Loucy (cell line): ENCODE measurements at regions not wholly inside any gene's neighbourhood (a gene's known extent, or its start where the extent isn't known, plus 50 kb on each side); places are given as distances from the start of the nearest gene placed in this dataset.

ENCODE experiments used
- H2AFZ ChIP-seq: fragments of 200-600 bp; sonication (generic); 2 replicates; pipeline ENCODE4 v1.6.0; 2016; ENCODE audit warnings: antibody characterized with exemption, mild to moderate bottlenecking, low read length, moderate library complexity
- H3F3A ChIP-seq: fragments of 200-600 bp; 2 replicates; pipeline ENCODE4 v1.6.0; 2016; ENCODE audit warnings: antibody characterized with exemption, low read depth, mild to moderate bottlenecking
- H3K27me3 ChIP-seq: fragments of 200-600 bp; sonication (generic); 2 replicates; pipeline ENCODE4 v1.6.1; 2014; ENCODE audit warnings: low read length, mild to moderate bottlenecking; ENCODE audit not compliant: insufficient read depth, poor library complexity, severe bottlenecking
- H3K36me3 ChIP-seq: fragments of 200-600 bp; sonication (generic); 2 replicates; pipeline ENCODE4 v1.6.1; 2016; ENCODE audit warnings: low read length; ENCODE audit not compliant: insufficient read depth
- H3K4me1 ChIP-seq: fragments of 200-600 bp; sonication (generic); 2 replicates; pipeline ENCODE4 v1.5.1; 2014; ENCODE audit warnings: low read length, mild to moderate bottlenecking; ENCODE audit not compliant: insufficient read depth, poor library complexity, severe bottlenecking
- H3K4me2 ChIP-seq: fragments of 200-600 bp; sonication (generic); 2 replicates; pipeline ENCODE4 v1.6.0; 2014; ENCODE audit warnings: antibody characterized with exemption, low read length, low read depth, mild to moderate bottlenecking; ENCODE audit not compliant: poor library complexity, severe bottlenecking
- H3K4me3 ChIP-seq: fragments of 200-600 bp; sonication (generic); 2 replicates; pipeline ENCODE4 v1.5.1; 2014; ENCODE audit warnings: low read length, mild to moderate bottlenecking, mixed read lengths; ENCODE audit not compliant: poor library complexity, severe bottlenecking
- H3K79me2 ChIP-seq: fragments of 200-600 bp; sonication (generic); 2 replicates; pipeline ENCODE4 v1.6.1; 2014; ENCODE audit warnings: low read length; ENCODE audit not compliant: insufficient read depth
- H3K9ac ChIP-seq: fragments of 200-600 bp; sonication (generic); 2 replicates; pipeline ENCODE4 v1.6.0; 2014; ENCODE audit warnings: mild to moderate bottlenecking, low read depth, low read length, moderate library complexity; ENCODE audit not compliant: poor library complexity, severe bottlenecking
- H3K9me2 ChIP-seq: fragments of 200-600 bp; sonication (generic); replicated peaks from 2 replicates; pipeline ENCODE4 v1.6.1; 2016; ENCODE audit warnings: low read depth, low read length, mixed read lengths
- H3K9me3 ChIP-seq: fragments of 200-600 bp; sonication (generic); 2 replicates; pipeline ENCODE4 v1.6.1; 2014; ENCODE audit warnings: mild to moderate bottlenecking, antibody characterized with exemption, low read length, low read depth; ENCODE audit not compliant: insufficient read depth
- H4K20me1 ChIP-seq: fragments of 200-600 bp; sonication (generic); 2 replicates; pipeline ENCODE4 v1.6.0; 2014; ENCODE audit warnings: antibody characterized with exemption, low read length, mild to moderate bottlenecking; ENCODE audit not compliant: insufficient read depth, poor library complexity, severe bottlenecking
- EZH2phosphoT487 ChIP-seq: fragments of 200-600 bp; IDR thresholded peaks from 2 replicates; pipeline ENCODE4 v1.6.1; 2018; ENCODE audit warnings: antibody characterized with exemption, mild to moderate bottlenecking, moderate library complexity, borderline replicate concordance
- TF ChIP-seq, protein P1 (sequence below): fragments of 200-600 bp; sonication (generic); conservative IDR thresholded peaks from 2 replicates; pipeline ENCODE4 v1.5.1; 2014; ENCODE audit warnings: mild to moderate bottlenecking, antibody characterized with exemption, low read length

DNA sequence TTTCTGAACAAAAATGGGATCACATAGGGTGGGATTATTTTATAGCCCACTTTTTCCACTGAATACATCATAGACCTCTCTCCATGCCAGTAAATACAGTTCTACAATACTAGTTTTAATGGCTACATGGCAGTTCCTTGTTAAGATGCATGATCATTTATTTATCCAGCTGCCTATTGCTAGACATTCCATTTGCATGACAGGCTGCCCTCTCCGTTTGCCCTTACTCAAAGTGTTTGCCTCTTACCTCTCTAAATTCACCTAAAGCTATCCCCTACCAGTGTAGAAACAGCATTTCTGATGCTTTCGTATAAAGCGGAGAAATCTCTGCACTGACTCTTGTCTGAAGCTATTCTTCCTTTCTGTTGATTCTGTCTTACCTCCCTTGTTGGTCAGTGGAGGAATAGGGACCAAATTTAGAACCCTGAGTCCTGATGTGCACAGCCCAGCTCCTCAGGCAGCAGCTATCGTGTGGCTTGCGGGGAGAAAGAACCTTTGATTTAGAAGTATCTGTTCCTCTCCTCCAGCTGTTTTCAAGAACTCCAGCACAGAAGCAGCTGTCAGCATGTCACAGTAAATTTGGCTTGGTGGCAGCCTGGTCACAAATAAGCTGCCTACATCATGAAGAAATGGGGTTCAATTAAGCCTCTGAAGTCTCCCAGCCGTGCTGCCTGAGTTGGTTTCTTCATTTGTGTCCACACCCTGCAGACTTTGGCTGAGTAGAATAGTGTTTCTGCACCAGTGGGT lies 337.3 kb downstream of the PRDM2 start:
- Histone ChIP-seq H4K20me1 (no peaks in the 10 kb centered on the region), H3K4me1 (no peaks in the 10 kb centered on the region), H3K9me2 (no peaks in the 10 kb centered on the region), H3K79me2 (no peaks in the 10 kb centered on the region), H3K27me3 (no peaks in the 10 kb centered on the region), H3K4me3 (no peak overlapping the region), H3F3A (no peaks in the 10 kb centered on the region), H3K9ac (no peak overlapping the region), H3K9me3 (no peaks in the 10 kb centered on the region; the same call in 1 of the 2 replicates), H2AFZ (no peak overlapping the region), H3K4me2 (no peak overlapping the region), H3K36me3 (no peaks in the 10 kb centered on the region)
- TF ChIP-seq EZH2phosphoT487 = no peak
- TF ChIP-seq, protein P1, sequence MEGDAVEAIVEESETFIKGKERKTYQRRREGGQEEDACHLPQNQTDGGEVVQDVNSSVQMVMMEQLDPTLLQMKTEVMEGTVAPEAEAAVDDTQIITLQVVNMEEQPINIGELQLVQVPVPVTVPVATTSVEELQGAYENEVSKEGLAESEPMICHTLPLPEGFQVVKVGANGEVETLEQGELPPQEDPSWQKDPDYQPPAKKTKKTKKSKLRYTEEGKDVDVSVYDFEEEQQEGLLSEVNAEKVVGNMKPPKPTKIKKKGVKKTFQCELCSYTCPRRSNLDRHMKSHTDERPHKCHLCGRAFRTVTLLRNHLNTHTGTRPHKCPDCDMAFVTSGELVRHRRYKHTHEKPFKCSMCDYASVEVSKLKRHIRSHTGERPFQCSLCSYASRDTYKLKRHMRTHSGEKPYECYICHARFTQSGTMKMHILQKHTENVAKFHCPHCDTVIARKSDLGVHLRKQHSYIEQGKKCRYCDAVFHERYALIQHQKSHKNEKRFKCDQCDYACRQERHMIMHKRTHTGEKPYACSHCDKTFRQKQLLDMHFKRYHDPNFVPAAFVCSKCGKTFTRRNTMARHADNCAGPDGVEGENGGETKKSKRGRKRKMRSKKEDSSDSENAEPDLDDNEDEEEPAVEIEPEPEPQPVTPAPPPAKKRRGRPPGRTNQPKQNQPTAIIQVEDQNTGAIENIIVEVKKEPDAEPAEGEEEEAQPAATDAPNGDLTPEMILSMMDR = no peak

DNA sequence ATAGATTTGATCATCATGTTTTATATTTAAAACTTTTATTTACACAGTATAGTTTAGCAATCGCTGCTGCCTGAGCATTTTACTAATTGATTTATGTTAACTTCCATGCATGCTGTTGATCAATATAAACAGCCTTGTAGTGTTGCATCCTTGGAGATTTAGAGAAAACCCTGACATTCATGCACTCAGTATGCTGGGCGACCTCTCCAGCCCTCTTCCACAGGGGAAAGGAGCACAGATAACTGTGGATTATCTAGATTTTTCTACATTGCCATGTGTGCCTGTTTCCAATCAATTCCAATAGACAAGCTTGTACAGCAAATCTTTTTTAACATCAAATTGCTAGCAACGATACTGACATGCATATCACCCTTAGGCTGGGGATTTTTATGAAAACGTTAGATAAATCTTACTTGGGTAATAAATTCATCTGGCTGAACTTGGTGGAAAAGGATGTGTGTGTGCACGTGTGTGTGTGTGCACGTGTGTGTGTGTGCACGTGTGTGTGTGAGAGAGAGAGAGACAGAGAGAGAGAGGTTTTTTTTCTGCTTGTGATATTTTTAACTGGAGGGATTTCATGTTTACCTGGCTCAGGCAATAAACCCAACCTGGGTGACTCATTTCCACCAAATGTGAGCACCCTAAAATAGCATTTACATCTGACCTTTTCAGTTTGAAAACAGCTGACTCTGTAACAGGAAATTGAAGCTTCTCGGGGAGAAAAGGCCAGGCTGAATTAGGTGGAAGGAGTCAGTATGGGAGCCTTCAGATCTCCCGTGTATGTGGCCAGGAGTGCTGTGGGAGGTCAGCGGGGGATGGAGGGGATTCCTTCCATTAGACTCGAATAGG lies 339.8 kb downstream of the PRDM2 start:
- Histone ChIP-seq H3K4me3 (no peak overlapping the region), H3K9me3 (no peaks in the 10 kb centered on the region; the same call in 1 of the 2 replicates), H3K4me2 (no peak overlapping the region), H4K20me1 (no peaks in the 10 kb centered on the region), H3K9ac (no peak overlapping the region), H3K36me3 (no peaks in the 10 kb centered on the region), H3K27me3 (no peaks in the 10 kb centered on the region), H3K9me2 (no peaks in the 10 kb centered on the region), H3F3A (no peaks in the 10 kb centered on the region), H3K4me1 (no peaks in the 10 kb centered on the region), H3K79me2 (no peaks in the 10 kb centered on the region), H2AFZ (no peak overlapping the region)
- TF ChIP-seq, protein P1 = no peak
- no peak for TF ChIP-seq EZH2phosphoT487

DNA sequence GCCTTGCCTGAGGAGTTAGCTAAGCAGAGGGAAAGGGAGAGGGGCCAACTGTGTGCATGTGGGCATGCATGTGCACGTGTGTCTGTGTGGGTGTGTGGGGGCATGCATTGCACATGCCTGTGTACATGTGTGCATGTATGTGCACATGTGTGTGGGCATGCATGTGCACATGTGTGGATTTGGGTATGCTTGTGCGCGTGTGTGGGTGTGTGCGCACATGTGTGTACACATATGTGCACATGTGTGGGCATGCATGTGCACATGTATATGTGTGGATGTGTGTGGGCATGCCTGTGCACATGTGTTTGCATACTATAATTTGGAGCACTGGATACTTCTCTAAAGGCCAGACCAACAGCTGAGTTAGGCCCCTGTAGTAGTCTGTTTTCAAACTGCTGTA lies 350.0 kb downstream of the PRDM2 start:
- Histone ChIP-seq H3K27me3 (no peaks in the 10 kb centered on the region), H3F3A (no peaks in the 10 kb centered on the region), H3K4me2 (no peak overlapping the region), H3K79me2 (no peaks in the 10 kb centered on the region), H4K20me1 (no peaks in the 10 kb centered on the region), H3K4me3 (no peak overlapping the region), H3K9me2 (no peaks in the 10 kb centered on the region), H3K36me3 (no peaks in the 10 kb centered on the region), H3K4me1 (no peaks in the 10 kb centered on the region), H2AFZ (no peak overlapping the region), H3K9me3 (no peaks in the 10 kb centered on the region), H3K9ac (no peak overlapping the region)
- TF ChIP-seq EZH2phosphoT487 = no peak
- TF ChIP-seq, protein P1 = no peak
